ENCODE measurements at regions not wholly inside any gene's neighbourhood (a gene's known extent, or its start where the extent isn't known, plus 50 kb on each side); places are given as distances from the start of the nearest gene placed in this dataset.
"Not testable (repeated sequence)": the region's sequence is repeated elsewhere in the genome, so short reads cannot be mapped to it uniquely, and the experiment has no call there.

GRCh38 chr14:71555654-71556559 is 376.3 kb upstream of the RGS6 start:
- POLR2A ChIA-PET (ENCODE audit: low non-redundant PET): no interaction called here
- CTCF ChIA-PET: interaction anchor here (0.5 kb wide), 1 partner anchor 1442 kb away, joined by 3 read pairs; no protein-coding TSS in a partner anchor
- no peak overlapping the region for H3K27ac ChIP-seq
- no peak for DNase-seq (ENCODE audit: low spot score)
- TF ChIP-seq, protein P1, sequence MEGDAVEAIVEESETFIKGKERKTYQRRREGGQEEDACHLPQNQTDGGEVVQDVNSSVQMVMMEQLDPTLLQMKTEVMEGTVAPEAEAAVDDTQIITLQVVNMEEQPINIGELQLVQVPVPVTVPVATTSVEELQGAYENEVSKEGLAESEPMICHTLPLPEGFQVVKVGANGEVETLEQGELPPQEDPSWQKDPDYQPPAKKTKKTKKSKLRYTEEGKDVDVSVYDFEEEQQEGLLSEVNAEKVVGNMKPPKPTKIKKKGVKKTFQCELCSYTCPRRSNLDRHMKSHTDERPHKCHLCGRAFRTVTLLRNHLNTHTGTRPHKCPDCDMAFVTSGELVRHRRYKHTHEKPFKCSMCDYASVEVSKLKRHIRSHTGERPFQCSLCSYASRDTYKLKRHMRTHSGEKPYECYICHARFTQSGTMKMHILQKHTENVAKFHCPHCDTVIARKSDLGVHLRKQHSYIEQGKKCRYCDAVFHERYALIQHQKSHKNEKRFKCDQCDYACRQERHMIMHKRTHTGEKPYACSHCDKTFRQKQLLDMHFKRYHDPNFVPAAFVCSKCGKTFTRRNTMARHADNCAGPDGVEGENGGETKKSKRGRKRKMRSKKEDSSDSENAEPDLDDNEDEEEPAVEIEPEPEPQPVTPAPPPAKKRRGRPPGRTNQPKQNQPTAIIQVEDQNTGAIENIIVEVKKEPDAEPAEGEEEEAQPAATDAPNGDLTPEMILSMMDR (conservative IDR thresholded peaks at IDR 0.05; ENCODE audit: low read depth): no peak

DNA sequence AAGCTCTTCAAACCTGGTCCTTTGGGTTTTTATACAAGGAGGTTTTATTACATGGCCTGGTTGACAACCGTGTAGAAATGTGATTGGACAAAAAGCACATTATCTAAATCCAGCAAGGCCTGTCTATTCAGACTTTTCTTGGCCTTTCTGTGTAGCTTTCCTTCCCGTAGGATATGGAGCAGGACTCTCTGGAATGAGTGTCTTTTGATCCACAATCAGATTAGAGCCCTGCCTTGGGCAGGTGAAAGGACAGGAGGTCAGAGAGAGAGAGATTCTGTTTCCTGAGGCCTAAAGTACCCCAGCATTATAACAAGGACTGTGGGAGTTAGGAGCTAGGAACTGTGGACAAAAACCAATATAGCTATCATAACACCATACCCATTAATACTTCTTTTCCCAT is 375.5 kb upstream of the RGS6 start:
- no peak overlapping the region for H3K27ac ChIP-seq
- CTCF ChIA-PET: no interaction called here
- TF ChIP-seq, protein P1 (conservative IDR thresholded peaks at IDR 0.05; ENCODE audit: low read depth): no peak
- DNase-seq (ENCODE audit: low spot score): no peak
- POLR2A ChIA-PET (ENCODE audit: low non-redundant PET): no interaction called here

DNA sequence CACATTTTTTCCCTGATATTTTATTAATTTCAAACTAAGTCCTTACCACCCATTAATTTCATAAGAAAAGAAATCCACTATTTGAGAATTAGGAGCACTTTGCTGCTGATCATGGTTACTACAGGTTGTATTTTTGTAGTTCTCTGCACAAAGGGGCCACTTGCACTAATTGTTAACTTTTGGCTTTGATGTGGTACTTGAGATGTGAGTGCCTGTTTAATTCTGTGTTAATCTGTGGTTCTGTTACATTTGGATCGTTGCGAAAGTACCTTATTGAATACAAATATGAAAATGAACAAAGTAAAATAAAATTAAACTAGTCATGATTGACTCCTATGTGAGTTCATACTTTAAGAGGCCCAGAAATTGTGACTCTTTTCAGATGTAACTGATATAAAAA is 374.9 kb upstream of the RGS6 start:
- TF ChIP-seq, protein P1 (conservative IDR thresholded peaks at IDR 0.05; ENCODE audit: low read depth): no peak
- CTCF ChIA-PET: no interaction called here
- no peak overlapping the region for H3K27ac ChIP-seq
- no peak for DNase-seq (ENCODE audit: low spot score)
- POLR2A ChIA-PET (ENCODE audit: low non-redundant PET): no interaction called here

- DNase-seq (ENCODE audit: low spot score); CTCF ChIA-PET; H3K27ac ChIP-seq; POLR2A ChIA-PET (ENCODE audit: low non-redundant PET): not testable (repeated sequence)
These were observed 373.3 kb upstream of the RGS6 start for GRCh38 chr14:71558943-71559342.

DNA sequence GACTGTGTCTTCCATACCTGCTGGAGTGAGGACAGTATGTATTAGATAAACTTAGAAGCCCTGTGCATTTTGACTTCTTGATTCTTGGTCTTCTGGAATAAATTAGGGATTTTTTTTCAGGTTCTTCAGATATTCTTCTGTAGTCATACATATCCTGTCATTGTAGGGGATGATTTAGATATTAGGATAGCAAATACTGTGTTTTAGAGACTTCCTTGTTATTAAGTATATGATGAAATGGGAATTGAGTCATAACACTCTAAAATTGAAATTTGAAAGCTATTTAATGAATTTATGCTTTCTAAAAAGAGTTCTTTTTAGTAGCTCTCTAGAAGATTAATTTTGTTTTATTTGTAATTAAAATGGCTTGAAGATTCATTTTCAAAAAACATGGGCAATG is 371.5 kb upstream of the RGS6 start:
- CTCF ChIA-PET: interaction anchor here (0.7 kb wide), 1 partner anchor 36 kb away, joined by 3 read pairs; no protein-coding TSS in a partner anchor
- no peak overlapping the region for H3K27ac ChIP-seq
- POLR2A ChIA-PET (ENCODE audit: low non-redundant PET): no interaction called here
- TF ChIP-seq, protein P1 (conservative IDR thresholded peaks at IDR 0.05; ENCODE audit: low read depth): no peak
- no peak for DNase-seq (ENCODE audit: low spot score)

DNA sequence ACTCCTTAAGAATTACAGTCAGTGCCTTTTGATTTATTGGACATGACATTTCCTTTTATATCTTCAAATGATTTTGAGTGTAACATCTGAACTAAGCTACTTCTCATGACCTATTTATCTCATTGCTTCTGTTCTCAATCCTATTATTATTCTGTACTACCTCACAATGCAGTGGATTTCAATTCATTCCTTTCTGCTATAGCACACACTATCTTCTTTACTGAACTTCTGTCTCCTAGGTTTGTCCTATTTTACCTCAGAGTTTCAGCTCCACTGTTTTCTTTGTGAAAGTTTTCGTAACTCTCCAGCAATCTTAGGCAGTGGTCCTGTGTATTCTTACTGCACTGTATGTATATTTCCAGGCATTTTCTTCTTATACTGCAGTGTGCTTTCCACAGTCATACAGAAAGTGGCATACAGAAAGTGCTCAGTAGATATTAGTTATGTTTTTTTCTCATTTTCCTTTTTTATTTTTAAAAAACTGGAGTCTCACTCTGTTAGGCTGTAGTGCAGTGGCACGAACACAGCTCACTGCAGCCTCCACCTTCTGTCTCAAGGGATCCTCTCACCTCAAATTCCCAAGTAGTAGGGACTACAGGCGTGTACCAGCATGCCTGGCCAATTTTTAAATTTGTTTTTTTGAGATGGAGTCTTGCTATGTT is 368.6 kb upstream of the RGS6 start:
- DNase-seq (ENCODE audit: low spot score): no peak
- TF ChIP-seq, protein P1 (conservative IDR thresholded peaks at IDR 0.05; ENCODE audit: low read depth): no peak
- ChIA-PET POLR2A (ENCODE audit: low non-redundant PET) (no interaction called here), CTCF (no interaction called here)
- no peak overlapping the region for H3K27ac ChIP-seq

- ChIA-PET CTCF (interaction anchor here (0.5 to 0.6 kb wide), 2 partner anchors 121 to 190 kb away, joined by 3 to 5 read pairs; no protein-coding TSS in a partner anchor), POLR2A (ENCODE audit: low non-redundant PET) (no interaction called here)
- no peak for DNase-seq (ENCODE audit: low spot score)
- TF ChIP-seq, protein P1 (conservative IDR thresholded peaks at IDR 0.05; ENCODE audit: low read depth): no peak
- H3K27ac ChIP-seq: no peak overlapping the region
These were observed 366.0 kb upstream of the RGS6 start for GRCh38 chr14:71566276-71566675.

DNA sequence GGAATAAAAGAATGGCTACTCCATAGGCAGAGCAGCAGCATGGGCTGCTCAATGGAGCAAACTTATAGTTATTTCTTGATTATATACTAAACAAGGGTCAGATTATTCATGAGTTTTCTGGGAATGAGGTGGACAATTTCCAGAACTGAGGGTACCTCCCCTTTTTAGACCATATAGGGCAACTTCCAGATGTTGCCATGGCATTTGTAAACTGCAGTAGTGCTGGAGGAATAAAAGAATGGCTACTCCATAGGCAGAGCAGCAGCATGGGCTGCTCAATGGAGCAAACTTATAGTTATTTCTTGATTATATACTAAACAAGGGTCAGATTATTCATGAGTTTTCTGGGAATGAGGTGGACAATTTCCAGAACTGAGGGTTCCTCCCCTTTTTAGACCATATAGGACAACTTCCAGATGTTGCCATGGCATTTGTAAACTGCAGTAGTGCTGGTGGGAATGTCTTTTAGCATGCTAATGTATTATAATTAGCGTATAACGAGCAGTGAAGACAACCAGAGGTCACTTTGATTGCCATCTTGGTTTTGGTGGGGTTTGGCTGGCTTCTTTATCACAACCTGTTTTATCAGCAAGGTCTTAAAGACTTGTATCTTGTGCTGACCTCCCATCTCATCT is 364.6 kb upstream of the RGS6 start:
- DNase-seq (ENCODE audit: low spot score); POLR2A ChIA-PET (ENCODE audit: low non-redundant PET); H3K27ac ChIP-seq: not testable (repeated sequence)
- CTCF ChIA-PET: interaction anchor here (0.7 kb wide), 1 partner anchor 150 kb away, joined by 6 read pairs; no protein-coding TSS in a partner anchor
